Keratinocyte (primary cell): ENCODE measurements at regions not wholly inside any gene's neighbourhood (a gene's known extent, or its start where the extent isn't known, plus 50 kb on each side); places are given as distances from the start of the nearest gene placed in this dataset.

ENCODE experiments used
- EZH2 ChIP-seq: IDR thresholded peaks from one replicate; pipeline ENCODE4 v1.6.1; 2012; ENCODE audit warnings: inconsistent platforms, mild to moderate bottlenecking, low read length, moderate library complexity
- TF ChIP-seq, protein P1 (sequence below), 3 experiments: IDR thresholded peaks in 1 of 3; conservative IDR thresholded peaks in 1 of 3; optimal IDR thresholded peaks in 1 of 3; 2 replicates in 2 of 3; 3 replicates in 1 of 3; pipeline versions ENCODE3 to v1.5.1; 2011; ENCODE audit warnings: low read length in 3 of 3, mild to moderate bottlenecking in 3 of 3, moderate library complexity in 2 of 3, control low read depth in 1 of 3, inconsistent platforms in 1 of 3; ENCODE audit not compliant: insufficient read depth in 2 of 3; ENCODE audit errors: extremely low read depth in 1 of 3

DNA sequence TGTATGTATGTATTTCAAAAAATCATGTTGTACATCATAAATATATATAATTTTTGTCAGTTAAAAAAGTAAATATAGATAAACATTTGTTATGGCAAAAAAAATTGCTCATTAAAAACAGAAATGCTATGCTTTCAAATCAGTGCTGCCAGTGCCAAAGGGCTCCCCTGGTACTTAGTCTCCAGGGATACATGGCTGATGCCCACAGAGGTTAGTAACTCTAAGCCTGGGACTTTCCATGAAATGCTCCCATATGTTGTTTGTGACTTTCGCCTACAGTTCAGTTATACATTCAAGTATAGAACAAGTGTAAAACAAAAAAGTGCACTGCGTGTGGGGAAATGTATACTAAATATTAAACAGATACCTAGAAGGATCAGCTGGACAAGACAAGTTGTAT, 104.0 kb downstream of the TENT5A start:
- TF ChIP-seq, protein P1, sequence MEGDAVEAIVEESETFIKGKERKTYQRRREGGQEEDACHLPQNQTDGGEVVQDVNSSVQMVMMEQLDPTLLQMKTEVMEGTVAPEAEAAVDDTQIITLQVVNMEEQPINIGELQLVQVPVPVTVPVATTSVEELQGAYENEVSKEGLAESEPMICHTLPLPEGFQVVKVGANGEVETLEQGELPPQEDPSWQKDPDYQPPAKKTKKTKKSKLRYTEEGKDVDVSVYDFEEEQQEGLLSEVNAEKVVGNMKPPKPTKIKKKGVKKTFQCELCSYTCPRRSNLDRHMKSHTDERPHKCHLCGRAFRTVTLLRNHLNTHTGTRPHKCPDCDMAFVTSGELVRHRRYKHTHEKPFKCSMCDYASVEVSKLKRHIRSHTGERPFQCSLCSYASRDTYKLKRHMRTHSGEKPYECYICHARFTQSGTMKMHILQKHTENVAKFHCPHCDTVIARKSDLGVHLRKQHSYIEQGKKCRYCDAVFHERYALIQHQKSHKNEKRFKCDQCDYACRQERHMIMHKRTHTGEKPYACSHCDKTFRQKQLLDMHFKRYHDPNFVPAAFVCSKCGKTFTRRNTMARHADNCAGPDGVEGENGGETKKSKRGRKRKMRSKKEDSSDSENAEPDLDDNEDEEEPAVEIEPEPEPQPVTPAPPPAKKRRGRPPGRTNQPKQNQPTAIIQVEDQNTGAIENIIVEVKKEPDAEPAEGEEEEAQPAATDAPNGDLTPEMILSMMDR (optimal IDR thresholded peaks at IDR 0.05 in 1 of 3, IDR thresholded peaks at IDR 0.05 in 1 of 3, conservative IDR thresholded peaks at IDR 0.05 in 1 of 3; ENCODE audit: extremely low read depth in 1 of 3, insufficient read depth in 2 of 3, low read length in 3 of 3) = no peak
- TF ChIP-seq EZH2 = no peak
